D341Med (cell line): ENCODE measurements at regions not wholly inside any gene's neighbourhood (a gene's known extent, or its start where the extent isn't known, plus 50 kb on each side); places are given as distances from the start of the nearest gene placed in this dataset.

Source experiments
- DNase-seq: peaks from one replicate; pipeline ENCODE4 v3.0.0; 2012; ENCODE audit warnings: low spot score

DNA sequence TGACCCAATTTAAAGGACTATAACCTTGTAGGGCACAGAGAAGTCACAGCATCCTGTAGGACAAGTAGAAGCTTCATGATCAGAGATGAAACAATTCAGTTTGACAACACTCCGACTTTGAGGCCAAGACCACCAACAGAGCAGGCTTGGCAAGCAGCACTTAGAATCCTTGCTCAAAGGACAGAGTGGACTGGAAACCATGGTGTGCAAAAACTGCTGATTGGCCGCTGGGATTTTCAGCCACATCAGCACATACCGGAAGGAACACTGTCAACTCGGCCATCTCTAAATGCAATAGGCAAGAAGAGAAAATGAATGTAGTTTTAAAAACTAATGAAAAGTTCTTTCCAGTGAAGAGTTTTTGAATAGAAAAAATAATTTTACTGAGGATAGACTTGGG, 92.0 kb upstream of the PRMT6 start:
- DNase-seq, result no peak

DNA sequence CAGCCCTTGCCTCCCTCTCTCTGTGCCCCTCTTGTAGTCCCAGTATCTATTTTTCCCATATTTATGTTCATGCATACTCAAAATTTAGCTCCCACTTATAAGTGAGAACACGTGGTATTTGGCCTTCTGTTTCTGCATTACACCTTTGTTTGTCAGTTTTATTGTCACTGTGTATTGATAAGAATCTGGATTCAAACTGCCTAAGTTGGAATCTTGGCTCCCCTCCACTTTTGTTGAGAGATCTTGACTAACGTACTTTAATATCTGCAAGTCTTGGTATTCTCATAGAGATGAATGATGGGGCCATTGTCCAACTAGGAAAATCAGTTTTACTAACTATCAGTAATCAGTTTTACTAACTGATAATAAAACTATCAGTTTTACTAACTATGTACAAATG, 87.8 kb upstream of the PRMT6 start:
- no peak for DNase-seq

DNA sequence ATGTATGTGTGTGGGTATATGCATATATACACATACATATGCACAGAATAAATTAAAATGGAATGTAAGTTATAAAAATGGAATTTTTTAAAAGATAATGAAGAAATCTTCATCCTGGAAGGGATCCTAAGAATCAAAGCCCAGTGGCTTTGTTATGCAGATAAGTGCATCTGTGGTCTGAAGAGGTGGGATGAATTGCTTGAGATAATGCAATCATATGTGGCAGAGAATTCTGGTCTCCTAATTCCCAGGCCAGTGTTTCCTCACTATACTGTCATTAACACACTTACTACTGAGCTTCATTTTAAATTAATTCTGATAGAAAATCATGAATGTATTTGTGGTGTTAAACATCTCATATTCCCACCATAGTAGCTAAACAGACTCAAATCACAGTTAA, 86.7 kb upstream of the PRMT6 start:
- DNase-seq, result no peak

DNA sequence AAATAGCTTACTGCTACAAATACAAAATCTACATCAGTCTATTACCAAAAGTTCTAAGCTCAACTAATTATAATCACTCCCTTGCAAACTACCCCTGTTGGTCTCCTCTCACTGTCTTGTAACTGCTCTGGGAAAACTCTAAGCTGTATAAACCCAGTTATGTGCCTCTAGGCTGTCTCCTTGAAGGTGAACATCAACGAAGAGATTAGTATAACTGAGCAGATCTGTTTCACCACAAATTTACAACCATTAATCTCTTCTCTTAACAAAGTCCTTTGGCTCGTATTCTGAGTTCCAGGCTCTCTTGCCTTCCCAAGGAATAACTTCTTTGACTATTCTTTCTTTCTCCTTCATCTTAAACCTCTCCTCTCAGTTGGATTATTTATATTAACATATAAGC, 84.4 kb upstream of the PRMT6 start:
- no peak for DNase-seq

DNA sequence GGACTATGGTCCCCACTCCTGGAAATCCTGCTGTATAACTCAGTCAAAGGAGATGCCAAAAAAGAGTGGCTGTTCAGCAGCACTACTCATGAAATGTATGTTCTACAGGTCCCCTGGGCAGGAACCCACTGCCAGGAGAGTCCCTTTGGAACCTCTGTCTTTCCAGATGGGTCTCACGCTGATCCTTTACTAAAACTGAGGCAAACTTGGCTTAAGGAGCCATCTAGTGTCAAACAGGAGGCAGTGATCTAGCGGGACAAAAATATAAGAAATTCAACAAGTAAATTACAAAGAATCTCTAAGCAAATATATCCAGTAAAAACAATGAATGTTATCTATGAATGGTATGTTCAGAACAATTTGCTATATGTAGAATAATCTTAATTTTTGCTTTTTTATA, 80.5 kb upstream of the PRMT6 start:
- no peak for DNase-seq

DNA sequence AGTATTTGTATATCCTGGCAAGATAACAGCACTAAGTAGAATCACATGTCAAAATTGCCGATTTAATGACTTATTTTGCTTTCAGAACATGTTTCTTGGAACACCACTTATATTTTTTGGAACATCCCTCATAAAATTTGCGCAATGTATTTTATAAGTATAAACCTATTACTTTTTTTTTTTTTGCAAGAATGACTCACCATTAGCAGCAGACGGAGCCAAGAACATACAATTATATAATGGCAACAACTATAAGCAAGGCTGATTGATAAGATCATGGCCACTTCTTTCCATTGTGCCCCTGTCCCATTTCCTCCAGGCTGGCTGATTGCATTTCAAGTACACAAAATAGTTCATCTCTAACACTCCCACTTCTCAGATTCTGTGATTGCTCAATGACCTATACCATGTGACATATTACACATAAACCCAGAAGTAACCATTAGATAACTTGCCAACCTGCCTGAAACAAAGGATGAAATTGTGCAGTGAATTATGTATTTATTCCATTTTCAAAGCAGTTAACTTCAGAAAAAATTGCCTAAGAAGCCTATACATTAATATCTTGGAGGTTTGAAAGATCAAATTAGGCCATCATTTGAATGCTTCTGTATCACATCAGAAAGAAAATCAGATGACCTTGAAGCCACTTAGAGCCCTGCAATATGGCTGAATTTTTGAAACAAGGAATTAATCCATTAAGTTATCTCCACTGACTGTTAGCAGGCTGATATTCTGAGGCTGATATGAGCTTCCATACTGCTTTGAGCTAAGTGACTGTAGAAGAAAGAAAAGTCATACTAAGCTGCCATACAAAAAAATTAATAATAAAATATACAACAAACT, 77.8 kb upstream of the PRMT6 start:
- DNase-seq, result no peak

DNA sequence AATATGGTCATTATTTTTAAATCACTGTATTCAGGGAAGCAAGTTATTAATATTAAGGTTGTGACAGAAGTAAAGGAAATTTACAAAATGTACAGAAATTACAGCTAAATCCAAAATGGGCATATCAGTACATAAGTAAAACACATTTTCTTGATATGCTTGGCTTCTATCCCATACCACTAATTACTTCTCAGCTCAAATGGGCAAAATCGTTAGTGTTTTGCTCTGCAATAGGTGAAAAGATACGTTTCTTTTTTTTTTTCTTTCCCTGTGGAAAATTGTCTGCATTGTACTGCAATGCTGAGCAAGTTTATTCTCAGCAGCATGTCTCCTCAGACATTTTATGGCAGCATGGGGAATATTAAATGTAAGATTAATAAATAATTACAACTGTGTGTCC, 77.1 kb upstream of the PRMT6 start:
- DNase-seq, result no peak

DNA sequence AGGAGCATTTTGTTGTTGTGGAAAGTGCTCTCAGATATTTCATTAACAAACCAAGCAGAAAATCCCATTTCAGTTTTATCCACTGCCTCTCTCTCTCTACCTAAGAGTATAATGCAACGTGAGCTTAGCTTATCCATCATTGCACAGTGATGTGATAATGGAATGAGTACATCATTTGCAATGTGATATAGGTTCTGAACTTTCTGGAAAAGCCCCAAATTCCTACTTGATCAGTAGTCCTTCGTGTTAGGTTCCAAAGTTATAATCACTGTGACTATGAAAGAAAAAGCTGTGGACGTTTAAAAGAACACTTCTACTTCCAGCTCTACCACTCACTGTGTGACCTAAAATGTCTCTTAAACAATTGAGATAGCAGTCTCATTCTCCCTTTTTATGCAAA, 76.4 kb upstream of the PRMT6 start:
- DNase-seq, result no peak

DNA sequence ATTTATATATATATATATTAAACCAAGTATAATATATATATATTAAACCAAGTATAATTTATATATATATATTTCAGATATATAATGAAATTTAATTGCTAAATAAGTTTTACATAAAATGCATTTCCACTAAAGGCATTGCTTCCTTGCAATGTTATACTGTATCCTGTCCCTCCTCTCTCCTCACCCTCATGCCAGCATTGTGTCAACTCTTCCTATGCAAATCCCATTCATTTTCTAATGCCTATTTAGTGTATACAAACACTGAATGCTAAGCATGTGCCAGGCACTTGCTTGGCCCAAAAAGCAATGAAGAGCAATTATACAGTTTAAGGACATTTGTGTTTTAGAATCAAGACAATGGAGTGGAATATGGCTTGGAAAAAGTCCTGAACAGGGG, 71.7 kb upstream of the PRMT6 start:
- no peak for DNase-seq

DNA sequence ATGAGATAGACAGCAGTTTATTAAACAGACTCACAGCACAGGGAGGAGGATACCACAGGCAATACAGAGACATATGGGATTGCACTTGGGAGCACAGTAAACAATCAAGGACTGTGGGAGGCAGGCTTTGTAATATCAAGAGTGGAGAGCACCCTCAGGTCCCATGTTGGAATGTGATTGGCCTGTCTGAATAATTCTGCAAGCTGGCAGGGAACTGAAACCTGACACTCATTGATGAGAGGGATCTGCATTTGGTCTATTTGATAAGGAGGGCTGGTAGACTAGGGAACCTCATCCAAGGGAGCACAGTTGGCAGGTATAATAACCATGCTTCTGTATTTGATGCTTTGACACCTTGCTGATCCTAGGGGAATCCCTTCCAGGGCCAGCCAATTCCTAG, 69.9 kb upstream of the PRMT6 start:
- no peak for DNase-seq

DNA sequence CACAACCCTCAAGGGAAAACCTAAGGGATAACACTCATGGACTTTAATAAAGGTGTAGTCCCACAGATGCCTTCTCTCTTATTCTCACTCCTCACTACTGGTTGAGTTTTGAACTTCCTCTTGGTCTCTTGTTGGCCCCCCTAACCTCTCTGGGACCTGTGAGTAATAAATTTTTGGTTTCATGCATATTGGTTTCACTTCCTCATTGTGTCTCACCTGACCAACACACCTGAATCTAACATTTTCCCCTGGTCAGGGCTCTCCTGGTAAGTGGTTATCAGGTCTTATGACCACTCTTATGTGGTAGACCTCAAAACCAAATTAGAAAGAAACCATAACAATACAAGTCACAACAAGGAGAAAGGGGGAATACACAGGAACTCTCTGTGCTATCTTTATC, 60.5 kb upstream of the PRMT6 start:
- no peak for DNase-seq

DNA sequence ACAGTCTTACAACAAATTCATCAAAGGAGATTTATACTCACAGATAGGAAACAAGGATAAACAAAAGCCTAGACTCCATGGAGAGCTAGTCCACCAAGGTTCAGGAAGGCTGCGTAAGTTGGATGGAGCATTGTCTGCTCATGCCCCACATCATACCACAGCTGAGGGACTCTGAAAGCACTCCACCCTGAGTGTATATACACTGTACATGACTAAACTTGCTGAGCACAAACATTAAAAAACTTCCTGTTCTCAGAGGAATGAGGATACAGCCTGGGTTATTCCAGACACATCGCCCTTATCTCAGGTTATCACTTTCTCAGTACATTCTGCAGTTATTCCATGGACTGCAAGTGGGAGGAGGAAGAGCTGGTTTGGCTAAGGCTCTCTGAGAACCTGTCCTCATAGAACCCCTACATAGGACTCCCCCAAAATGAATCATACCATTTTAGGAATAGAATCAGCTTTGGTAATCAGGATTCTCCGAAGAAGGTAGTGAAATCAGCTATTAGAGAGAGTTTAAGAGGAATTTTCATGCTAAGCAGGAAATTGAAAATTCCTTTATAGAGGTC, 58.0 kb upstream of the PRMT6 start:
- DNase-seq, result no peak

DNA sequence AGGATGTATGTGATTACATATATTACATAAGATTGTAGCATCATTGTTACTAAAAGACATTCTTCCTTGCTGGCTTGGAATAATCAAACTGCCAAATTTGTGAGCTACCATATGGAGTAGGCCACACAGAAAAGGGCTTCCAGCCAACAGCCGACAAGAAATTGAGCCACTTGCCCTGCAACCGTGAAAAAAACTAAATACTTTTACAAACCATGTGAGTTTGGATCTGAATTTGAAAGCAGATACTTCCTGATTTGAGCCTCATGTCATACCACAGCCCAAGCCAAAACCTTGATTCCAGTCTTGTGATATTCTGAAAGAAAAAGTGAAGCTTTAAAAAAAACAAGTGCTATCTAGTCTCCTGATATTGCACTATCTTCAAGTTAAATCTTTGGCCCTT, 55.6 kb upstream of the PRMT6 start:
- DNase-seq, result no peak

DNA sequence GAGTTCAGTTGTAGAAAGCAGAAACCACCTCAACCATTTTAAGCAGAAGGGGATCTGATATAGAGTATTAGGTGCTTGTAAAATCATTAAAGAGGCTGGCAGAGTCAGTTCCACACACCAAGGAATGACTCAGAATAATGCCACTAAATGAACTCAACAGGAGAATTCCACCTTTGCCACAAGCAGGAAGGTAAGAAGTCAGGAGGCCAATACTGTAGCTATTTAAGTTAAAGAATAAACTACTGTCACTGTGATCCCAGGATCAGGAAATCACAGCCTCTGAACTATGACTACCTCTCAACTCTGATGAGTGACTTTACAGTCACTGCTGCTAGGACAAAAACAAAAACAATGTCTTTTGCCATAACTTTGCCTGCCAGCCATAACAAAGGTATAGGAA, 52.5 kb upstream of the PRMT6 start:
- DNase-seq, result no peak

DNA sequence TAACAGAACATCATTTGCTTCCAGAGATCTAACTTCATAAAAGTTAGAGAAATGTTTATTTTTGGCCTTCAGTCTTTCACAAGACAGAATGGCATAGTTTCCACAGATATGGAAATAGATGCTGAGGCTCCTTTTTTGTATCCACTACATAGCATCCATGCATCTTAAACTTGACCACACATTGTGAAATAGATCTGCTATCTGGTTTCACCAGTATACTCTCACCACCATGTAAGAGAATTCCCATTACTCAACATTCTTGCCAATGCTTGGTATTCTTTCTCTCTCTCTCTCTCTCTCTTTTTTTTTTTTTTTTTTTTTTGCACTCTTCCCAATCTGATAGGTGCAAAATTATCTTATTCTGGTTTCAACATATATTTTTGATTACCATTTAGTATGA, 52.1 kb upstream of the PRMT6 start:
- DNase-seq, result no peak
